AG04449 (cell line): ENCODE measurements at regions not wholly inside any gene's neighbourhood (a gene's known extent, or its start where the extent isn't known, plus 50 kb on each side); places are given as distances from the start of the nearest gene placed in this dataset.

ENCODE experiments used
- CTCF ChIA-PET: fragments of 350-600 bp; formaldehyde crosslinking; extraction: SDS; loops from one replicate; lab custom pipeline; 2021; ENCODE audit warnings: antibody characterized with exemption; lab: Yijun Ruan, JAX
- POLR2A ChIA-PET: fragments of 400-600, 350-600 bp; formaldehyde crosslinking; extraction: SDS; loops from one replicate; lab custom pipeline; 2020; ENCODE audit warnings: antibody characterized with exemption, inconsistent platforms; lab: Yijun Ruan, JAX
- DNase-seq: peaks from one replicate; pipeline ENCODE4 v3.0.0-alpha.2; 2010; ENCODE audit warnings: low read depth, low spot score
- H3K4me3 ChIP-seq: 2 replicates; pipeline ENCODE4 v1.5.1; 2011; ENCODE audit warnings: low read depth, mild to moderate bottlenecking, control low read depth, low read length
- TF ChIP-seq, protein P1 (sequence below): IDR thresholded peaks from one replicate; pipeline ENCODE4 v1.5.1; 2011; ENCODE audit warnings: mild to moderate bottlenecking, moderate library complexity, low read length, control low read depth, inconsistent platforms; ENCODE audit not compliant: insufficient read depth; ENCODE audit errors: missing control alignments

DNA sequence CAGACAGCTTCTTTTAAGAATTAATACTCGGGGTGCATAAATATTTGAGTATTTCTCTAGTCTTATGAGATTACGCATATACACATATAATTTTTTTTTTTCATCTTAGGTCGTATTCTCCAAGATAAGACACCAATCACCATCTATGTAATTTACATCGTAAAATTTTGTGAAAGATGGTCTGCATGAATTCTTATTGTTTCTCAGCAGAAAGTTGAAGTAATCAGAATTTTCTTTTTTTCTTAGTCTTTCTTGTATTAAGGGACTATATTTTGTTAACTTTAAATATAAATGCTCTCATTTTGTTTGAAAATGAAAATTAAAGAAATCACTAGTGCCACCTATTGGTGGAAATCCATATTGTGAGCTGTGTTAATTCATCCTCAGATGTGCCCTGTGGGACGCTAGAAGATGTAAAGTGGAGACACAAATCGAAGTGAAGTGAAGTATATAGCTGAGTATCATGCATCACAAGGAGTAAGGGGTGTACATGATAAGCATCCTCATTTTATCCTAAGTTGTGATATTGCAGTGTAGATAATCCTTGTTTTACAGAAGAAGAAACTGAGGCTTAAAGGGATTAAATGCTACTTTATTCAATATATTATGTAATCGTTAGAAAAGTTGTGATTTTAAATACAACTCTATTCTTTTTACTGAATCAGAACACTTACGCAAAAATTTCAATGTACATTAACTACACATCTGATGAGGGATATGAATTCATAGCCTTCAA is 2084.3 kb downstream of the LRRC4C start:
- no peak for DNase-seq
- POLR2A ChIA-PET, result no interaction called here

DNA sequence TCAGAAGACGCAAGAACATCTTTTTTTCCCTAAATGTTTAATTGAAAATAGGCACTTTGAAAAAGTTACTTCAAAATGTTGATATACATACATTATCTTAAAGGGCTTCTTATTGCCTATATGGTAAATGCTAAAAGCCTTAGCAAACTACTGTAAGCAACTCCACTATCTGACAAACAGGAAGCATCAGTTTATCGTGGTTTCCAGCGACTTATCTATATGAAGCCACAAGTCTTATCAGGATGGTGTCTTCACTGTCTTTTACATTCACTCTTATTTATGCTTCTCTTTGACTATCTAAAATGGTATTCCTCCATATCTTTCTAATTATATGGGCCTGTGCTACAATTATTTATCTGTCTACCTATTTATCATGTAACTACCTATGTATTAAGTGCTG is 2091.9 kb downstream of the LRRC4C start:
- ChIA-PET POLR2A (no interaction called here), CTCF (no interaction called here)
- H3K4me3 ChIP-seq, result no peak overlapping the region
- no peak for DNase-seq
- TF ChIP-seq, protein P1, sequence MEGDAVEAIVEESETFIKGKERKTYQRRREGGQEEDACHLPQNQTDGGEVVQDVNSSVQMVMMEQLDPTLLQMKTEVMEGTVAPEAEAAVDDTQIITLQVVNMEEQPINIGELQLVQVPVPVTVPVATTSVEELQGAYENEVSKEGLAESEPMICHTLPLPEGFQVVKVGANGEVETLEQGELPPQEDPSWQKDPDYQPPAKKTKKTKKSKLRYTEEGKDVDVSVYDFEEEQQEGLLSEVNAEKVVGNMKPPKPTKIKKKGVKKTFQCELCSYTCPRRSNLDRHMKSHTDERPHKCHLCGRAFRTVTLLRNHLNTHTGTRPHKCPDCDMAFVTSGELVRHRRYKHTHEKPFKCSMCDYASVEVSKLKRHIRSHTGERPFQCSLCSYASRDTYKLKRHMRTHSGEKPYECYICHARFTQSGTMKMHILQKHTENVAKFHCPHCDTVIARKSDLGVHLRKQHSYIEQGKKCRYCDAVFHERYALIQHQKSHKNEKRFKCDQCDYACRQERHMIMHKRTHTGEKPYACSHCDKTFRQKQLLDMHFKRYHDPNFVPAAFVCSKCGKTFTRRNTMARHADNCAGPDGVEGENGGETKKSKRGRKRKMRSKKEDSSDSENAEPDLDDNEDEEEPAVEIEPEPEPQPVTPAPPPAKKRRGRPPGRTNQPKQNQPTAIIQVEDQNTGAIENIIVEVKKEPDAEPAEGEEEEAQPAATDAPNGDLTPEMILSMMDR, result no peak

More for the DNA sequence above, 2084.3 kb downstream of the LRRC4C start:
- H3K4me3 ChIP-seq, result no peak overlapping the region
- TF ChIP-seq, protein P1, result no peak
- CTCF ChIA-PET, result interaction anchor here (0.7 kb wide), 1 partner anchor 19 kb away, joined by 3 read pairs; no protein-coding TSS in a partner anchor

GRCh38 chr11:39365809-39366436 is 2093.5 kb downstream of the LRRC4C start:
- TF ChIP-seq, protein P1, result no peak
- H3K4me3 ChIP-seq, result no peak overlapping the region
- no peak for DNase-seq
- ChIA-PET CTCF (no interaction called here), POLR2A (no interaction called here)

DNA sequence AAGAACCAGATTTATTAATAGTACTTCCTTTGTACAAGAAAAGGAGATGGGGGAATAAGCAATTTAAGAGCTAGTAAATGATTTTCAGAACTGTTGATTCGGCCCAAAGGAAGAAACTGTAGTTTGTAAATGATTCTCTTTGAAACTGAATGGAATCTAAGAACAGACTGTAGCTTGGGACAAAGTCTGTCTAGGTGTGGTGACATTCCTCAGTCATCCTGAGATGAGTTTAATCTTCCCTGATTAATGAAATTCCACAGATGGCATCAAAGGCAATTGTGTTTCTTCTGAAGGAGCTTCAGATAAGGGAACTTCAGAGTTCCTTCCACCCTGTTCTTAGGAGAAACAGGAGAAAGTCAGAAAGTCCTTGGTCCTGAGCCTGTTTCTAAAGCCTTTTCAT is 2095.9 kb downstream of the LRRC4C start:
- DNase-seq, result no peak
- CTCF ChIA-PET, result no interaction called here
- TF ChIP-seq, protein P1, result no peak
- POLR2A ChIA-PET, result no interaction called here
- no peak overlapping the region for H3K4me3 ChIP-seq

DNA sequence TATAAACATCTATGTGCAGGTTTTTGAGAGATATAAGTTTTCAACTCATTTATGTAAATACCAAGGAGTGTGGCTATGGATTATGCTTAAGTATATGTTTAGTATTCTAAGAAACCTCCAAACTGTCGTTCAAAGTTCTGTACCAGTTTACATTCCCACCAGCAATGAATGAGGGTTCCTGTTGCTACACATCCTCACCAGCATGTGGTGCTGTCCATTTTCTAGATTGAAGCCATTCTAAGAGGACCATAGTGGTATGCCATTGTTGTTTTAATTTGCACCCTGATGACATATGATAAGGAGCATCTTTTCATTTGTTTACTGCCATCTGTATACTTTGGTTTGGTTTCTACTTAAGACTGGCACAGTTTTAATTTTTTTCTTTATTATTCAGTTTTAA is 2097.9 kb downstream of the LRRC4C start:
- no peak for DNase-seq
- ChIA-PET POLR2A (no interaction called here), CTCF (no interaction called here)
- TF ChIP-seq, protein P1, result no peak
- H3K4me3 ChIP-seq, result no peak overlapping the region

DNA sequence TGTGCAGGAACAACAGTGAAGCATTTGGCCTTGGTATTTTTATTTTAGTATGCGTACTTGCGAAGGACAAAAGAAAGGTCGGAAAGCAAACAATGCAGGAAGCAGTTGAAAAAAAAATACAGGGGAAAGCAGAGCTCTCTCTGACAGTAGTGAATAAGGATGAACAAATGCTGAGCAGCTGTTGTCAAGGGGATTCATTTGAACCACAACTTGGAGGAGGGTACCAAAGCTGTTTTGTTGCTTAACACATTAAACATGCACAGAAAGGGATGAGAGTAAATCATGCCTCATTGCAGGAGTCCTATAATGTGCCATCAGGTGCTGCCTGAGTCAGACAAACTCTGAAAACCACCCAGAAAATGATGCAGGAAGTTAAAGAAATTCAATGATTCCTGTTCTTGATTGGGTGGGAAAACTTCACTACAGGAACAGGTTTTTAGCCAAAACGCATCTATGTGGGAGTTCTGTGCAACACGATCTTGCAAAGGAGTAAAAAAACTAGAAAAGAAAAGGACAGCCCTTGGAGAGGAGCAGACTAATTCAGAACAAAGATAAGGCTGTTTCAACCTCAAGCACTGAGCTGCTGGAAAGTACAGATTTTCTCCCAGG is 2113.5 kb downstream of the LRRC4C start:
- CTCF ChIA-PET, result no interaction called here

More for the DNA sequence above, 2113.5 kb downstream of the LRRC4C start:
- POLR2A ChIA-PET, result no interaction called here
- TF ChIP-seq, protein P1, result no peak
- H3K4me3 ChIP-seq, result no peak overlapping the region
- no peak for DNase-seq
